NOMO-1 treated with dmso at 0.1 percent for 144 hours (cell line): ENCODE measurements at regions not wholly inside any gene's neighbourhood (a gene's known extent, or its start where the extent isn't known, plus 50 kb on each side); places are given as distances from the start of the nearest gene placed in this dataset.

Experiments
- DNase-seq: peaks from one replicate; lab custom pipeline; 2025; ENCODE audit not compliant: unreplicated experiment; lab: John Stamatoyannopoulos, UW

- DNase-seq = no peak
Observed at GRCh38 chr10:128879030-128879429, 588.0 kb upstream of the MGMT start.

- DNase-seq = no peak
Observed at GRCh38 chr10:128879441-128880140, 587.5 kb upstream of the MGMT start.

- no peak for DNase-seq
Observed at GRCh38 chr10:128880159-128880725, 586.8 kb upstream of the MGMT start.

GRCh38 chr10:128881086-128881485 lies 586.0 kb upstream of the MGMT start:
- DNase-seq = no peak

GRCh38 chr10:128883231-128884032 lies 583.6 kb upstream of the MGMT start:
- no peak for DNase-seq

GRCh38 chr10:128884033-128884425 lies 583.0 kb upstream of the MGMT start:
- no peak for DNase-seq

- no peak for DNase-seq
Observed at GRCh38 chr10:128884496-128885072, 582.5 kb upstream of the MGMT start.

GRCh38 chr10:128885573-128886555 lies 581.2 kb upstream of the MGMT start:
- no peak for DNase-seq

GRCh38 chr10:128887856-128888255 lies 579.2 kb upstream of the MGMT start:
- DNase-seq = no peak

- no peak for DNase-seq
Observed at GRCh38 chr10:128892005-128892404, 575.0 kb upstream of the MGMT start.

- DNase-seq = no peak
Observed at GRCh38 chr10:128894641-128895040, 572.4 kb upstream of the MGMT start.

- no peak for DNase-seq
Observed at GRCh38 chr10:128895473-128895872, 571.6 kb upstream of the MGMT start.

- DNase-seq = no peak
Observed at GRCh38 chr10:128896116-128896795, 570.8 kb upstream of the MGMT start.

- no peak for DNase-seq
Observed at GRCh38 chr10:128896963-128897362, 570.1 kb upstream of the MGMT start.

GRCh38 chr10:128897401-128898129 lies 569.5 kb upstream of the MGMT start:
- DNase-seq = no peak

GRCh38 chr10:128898133-128898915 lies 568.7 kb upstream of the MGMT start:
- no peak for DNase-seq

- DNase-seq = no peak
Observed at GRCh38 chr10:128898916-128899195, 568.2 kb upstream of the MGMT start.

- DNase-seq = no peak
Observed at GRCh38 chr10:128900456-128900855, 566.6 kb upstream of the MGMT start.

- no peak for DNase-seq
Observed at GRCh38 chr10:128901236-128901635, 565.8 kb upstream of the MGMT start.
